ENCODE measurements at regions not wholly inside any gene's neighbourhood (a gene's known extent, or its start where the extent isn't known, plus 50 kb on each side); places are given as distances from the start of the nearest gene placed in this dataset.
"Not testable (repeated sequence)": the region's sequence is repeated elsewhere in the genome, so short reads cannot be mapped to it uniquely, and the experiment has no call there.

- not testable (repeated sequence) for TF ChIP-seq CTCF, POLR2A (IDR thresholded peaks at IDR 0.05)
These were observed 706.8 kb downstream of the TMEM121 start for GRCh38 chr14:106233191-106233590.
